Amniotic stem cell (primary cell): ENCODE measurements at regions not wholly inside any gene's neighbourhood (a gene's known extent, or its start where the extent isn't known, plus 50 kb on each side); places are given as distances from the start of the nearest gene placed in this dataset.
"Not testable (repeated sequence)": the region's sequence is repeated elsewhere in the genome, so short reads cannot be mapped to it uniquely, and the experiment has no call there.

Experiments
- DNase-seq: peaks from one replicate; lab custom pipeline; 2025; lab: John Stamatoyannopoulos, UW

DNA sequence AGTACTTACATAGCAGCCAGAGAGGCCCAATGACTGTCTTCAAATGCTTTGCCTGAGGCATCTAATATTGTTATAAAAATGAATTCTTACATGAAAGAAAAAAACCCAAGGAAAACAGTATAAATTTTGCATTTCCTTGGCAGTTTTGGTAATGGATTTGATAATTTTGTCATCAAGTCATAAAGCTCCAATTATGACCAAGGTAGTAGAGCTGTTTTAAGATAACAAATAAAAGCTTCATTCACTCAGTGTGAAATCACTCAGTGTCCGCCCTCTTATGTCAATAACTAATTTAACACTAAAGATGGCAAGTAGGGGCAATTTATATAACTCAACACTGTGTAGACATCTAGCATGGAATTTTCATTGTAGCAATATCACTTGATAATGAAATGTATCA lies 193.9 kb downstream of the ANKRD7 start:
- DNase-seq, result no peak

GRCh38 chr7:118420888-118421287 lies 196.4 kb downstream of the ANKRD7 start:
- DNase-seq, result no peak

DNA sequence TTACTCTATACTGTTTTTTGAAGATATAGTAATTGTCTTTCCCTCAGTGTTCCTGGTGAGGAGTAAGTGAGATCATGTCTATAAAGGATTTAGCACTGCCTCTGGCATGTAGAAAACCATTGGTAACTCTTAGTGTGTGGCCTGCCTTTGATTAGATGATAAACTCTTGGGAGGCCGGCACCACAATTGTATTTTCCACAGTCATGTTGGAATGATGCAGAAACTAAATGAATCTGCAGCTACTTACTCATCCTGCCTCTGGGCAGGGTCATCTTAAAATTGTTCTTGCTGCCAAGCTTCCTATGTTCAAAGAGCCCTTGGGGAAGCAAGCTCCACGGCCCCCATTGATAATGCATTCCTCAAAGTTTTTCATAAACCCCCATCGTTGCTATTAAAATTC lies 204.6 kb downstream of the ANKRD7 start:
- no peak for DNase-seq

GRCh38 chr7:118436663-118437062 lies 212.2 kb downstream of the ANKRD7 start:
- no peak for DNase-seq

DNA sequence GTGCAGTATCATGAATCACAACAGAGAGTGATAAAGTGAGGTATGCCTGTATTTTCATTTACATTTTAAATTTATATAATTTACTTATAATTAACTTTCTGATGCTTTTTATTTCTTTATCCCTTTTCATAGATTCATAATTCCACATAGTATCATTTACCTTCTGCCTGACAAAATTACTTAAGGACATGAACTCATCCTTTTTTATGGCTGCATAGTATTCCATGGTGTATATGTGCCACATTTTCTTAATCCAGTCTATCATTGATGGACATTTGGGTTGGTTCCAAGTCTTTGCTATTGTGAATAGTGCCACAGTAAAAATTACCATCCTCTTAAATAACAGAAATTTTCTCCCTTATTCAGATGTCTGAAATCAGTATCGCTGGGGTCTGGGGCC lies 224.5 kb downstream of the ANKRD7 start:
- DNase-seq, result not testable (repeated sequence)

- no peak for DNase-seq
These were observed 225.5 kb downstream of the ANKRD7 start for GRCh38 chr7:118449797-118450567.

GRCh38 chr7:118452128-118452527 lies 227.6 kb downstream of the ANKRD7 start:
- no peak for DNase-seq

DNA sequence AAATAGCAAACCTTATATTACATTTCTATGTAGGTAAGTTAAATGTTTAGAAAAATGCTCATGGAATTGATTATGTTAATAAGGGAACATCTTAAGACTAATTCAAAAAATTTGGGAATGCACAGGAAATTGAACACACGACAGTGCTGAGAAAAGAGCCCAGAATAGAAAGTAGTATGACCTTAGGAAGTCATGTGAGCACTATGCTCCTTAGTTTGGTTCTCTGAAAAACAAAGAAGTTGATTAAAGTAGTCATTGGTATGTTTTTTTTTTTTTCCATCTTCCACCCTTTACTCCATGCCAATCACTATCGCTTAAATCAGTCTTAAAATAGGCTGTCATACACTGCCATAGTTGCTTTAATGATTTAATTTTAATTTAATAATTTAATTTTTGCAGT lies 242.9 kb downstream of the ANKRD7 start:
- DNase-seq, result no peak

DNA sequence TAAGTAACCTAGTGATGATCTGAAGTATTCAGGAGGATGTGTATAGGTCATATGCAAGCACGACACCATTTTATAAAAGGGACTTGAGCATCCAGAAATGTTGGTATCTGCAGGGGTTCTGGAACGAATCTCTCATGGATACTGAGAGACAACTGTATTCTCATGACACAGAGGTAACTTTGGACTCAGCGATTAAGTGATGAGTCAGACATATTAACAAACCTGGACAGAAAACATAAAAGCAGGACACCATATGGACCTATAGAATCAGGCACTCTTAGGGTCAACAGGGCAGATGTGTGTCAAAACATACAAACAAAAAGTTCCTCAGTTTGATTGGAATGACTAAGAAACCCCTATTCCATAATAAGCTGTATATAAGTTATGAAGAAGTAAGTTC lies 248.1 kb downstream of the ANKRD7 start:
- no peak for DNase-seq

DNA sequence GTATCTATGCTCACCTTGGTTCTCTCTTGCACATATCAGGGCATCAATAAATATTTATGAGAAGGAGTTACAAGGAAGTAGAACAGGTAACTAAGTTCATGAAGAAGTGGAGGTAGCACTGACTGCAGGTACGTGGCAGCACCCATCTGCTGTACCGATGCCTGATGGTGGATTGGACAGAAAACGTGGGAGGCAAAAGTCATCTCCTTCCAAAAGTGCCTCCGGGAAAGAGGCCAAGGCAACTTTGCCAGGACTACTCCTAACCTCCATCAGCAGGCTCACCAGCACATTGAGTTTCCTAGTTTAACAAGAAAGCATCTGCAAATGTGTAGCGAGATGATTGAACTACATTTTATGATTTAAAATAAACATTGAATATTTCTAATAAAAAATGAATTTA lies 248.8 kb downstream of the ANKRD7 start:
- no peak for DNase-seq

- DNase-seq, result no peak
These were observed 251.5 kb downstream of the ANKRD7 start for GRCh38 chr7:118476036-118476435.

DNA sequence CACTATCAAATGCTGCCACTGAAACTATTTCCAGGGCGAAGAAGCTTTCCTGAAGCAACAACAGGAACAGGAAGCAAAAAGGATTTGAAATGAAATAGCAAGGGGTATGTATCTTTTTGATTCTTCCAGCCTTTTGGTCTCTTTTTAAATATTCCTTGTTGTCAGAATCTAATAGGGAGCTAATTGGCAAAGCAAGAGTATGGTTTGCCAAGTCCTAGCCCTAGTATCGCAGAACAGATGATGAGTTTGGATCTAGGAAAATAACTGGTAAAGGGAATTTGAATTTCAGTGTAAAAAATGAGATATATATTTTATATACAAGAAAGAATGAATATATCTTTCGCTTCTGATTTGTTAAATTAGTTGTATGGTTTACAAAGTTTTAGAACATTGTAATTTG lies 252.5 kb downstream of the ANKRD7 start:
- DNase-seq, result no peak

GRCh38 chr7:118478236-118478635 lies 253.7 kb downstream of the ANKRD7 start:
- no peak for DNase-seq

- DNase-seq, result no peak
These were observed 254.4 kb downstream of the ANKRD7 start for GRCh38 chr7:118478931-118479330.

DNA sequence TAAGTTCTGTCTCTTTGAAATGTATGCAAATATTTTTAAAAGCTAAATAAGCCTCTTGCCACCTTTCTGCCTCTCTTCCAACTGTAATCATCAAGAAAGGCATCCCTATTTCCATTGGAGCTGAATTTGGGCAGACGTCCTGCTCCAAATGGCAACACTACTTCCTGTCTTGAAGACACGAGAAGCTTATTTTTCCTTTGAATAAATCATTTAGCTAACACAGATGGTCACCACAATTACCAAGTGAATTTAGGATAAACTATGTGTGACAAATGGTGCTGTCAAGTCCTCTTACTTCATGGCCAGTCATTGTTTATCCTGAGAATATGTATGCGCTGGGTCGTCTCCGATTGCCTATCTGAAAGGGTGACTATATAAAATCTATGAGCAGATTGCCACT lies 268.0 kb downstream of the ANKRD7 start:
- no peak for DNase-seq

DNA sequence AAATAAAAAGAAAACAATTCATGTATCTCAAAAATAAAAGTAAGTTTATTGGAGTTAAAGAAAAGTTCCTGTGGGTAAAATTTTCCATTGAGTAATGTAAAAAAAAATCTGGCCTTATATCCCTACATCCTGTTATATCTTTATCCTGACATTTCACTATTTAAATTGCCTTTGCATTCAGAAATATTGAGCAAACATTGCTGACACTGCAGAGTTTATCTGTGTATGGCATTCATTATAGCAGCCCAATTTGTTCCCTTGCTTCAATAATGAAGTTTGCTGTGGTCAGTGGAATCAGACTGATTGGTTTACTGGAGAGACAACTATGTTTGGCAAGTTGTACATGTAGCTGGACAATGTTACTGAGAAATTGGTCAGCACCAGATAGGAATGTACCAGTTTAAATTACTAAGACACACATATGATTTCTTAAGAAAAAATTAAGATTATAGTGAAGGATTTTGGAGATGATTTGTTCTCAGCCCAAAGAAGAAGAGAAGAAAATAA lies 271.7 kb downstream of the ANKRD7 start:
- no peak for DNase-seq

DNA sequence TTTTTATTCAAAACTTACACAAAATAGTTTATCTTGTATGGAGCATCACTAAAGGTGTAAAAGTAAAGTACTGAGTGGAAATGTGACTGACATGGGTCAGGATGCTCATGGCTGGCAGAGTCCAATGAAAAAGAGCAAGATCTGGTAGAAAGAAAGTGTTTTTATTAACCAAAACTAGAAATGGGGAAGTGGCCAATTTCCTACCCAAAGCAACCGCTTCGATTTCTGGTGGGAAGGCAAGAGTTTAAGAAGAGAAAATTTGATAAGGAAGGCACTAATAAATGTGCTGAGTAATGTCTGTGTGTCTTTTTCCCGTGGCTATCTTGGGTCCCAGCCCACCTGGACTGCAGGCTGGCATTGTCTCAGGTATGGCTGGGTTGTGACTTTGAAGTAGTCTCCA lies 277.7 kb downstream of the ANKRD7 start:
- DNase-seq, result no peak

DNA sequence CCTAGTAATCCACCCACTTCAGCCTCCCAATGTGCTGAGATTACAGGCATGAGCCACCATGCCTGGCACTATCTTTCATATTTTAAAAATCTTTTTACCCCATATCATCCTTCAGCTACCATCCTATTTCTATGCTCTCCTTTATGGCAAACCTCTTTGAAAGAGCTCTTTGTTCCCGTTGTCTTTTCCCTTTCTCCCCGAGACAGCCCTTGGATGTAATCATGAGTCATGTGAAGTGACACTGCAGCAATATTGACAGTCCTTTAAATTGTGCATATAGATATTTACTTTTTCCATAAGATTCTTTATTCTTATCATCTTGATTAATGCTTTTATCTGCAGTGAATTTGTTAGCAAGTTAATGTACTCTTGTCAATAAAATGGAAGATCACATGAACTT lies 286.6 kb downstream of the ANKRD7 start:
- no peak for DNase-seq

GRCh38 chr7:118517275-118517674 lies 292.8 kb downstream of the ANKRD7 start:
- no peak for DNase-seq

DNA sequence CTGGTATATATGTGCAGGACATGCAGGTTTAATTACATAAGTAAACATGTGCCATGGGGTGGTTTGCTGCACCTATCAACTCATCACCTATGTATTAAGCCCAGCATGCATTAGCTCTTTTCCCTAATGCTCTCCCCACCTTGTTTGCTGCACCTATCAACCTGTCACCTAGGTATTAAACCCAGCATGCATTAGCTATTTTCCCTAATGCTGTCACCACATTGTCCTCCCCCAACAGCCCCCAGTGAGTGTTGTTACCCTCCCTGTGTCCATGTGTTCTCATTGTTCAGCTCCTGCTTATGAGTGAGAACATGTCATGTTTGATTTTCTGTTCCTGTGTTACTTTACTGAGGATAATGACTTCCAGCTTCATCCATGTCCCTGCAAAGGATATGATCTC lies 300.5 kb downstream of the ANKRD7 start:
- DNase-seq, result no peak

DNA sequence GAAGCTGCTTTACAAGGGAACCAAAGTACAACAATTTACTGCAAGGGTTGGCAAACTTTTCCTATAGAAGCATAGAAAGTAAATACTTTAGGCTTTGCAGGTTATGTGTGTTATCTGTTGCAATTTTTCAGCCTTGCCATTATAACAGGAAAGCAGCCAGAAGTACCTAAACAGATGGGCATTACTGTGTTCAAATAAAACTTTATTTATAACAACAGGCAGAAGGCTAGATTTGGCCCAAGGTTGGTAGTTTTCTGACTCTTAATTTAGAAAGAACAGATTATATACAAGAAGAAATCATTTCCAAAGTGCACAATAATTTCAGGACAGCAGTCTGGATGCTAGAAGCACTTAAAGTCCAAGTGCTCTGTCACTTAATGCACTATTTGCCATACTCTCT lies 307.1 kb downstream of the ANKRD7 start:
- DNase-seq, result no peak

DNA sequence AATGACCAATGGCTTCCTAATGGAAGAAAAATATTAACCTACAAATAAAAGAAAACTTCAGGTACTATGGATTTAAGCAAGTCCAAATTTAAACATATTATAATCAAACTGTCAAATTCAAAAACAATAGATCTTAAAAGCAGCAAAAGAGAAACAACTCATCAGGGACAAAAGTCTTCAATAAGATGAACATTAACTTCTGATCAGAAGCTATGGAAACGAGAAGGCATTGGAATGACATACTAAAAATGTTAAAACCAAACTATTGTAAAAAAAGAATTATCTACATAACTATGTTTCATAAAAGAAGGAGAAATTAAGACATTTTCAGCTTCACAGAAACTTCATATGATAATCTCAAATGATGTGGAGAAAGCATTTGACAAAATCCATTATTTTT lies 334.7 kb downstream of the ANKRD7 start:
- DNase-seq, result no peak

- DNase-seq, result no peak
These were observed 338.8 kb downstream of the ANKRD7 start for GRCh38 chr7:118563311-118563710.

DNA sequence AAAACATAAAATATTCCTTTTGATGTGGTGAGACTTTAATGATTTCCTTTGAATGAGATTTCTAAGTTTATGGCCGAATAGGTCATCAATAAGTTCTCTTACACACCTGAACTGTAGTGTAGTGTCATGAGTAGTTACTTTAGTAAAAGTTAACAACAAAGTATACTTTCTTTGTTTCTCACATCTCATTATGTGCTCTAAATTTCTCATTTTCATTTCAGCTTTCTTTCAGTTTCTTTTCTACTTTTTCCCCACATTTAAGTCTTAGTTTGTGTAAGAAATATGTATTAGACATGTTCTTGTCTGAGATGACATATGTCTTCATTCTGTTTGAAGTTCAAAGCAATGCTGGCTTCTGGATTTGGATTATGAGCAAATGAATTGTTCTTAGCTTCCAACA lies 348.1 kb downstream of the ANKRD7 start:
- no peak for DNase-seq
